ENCODE measurements at regions not wholly inside any gene's neighbourhood (a gene's known extent, or its start where the extent isn't known, plus 50 kb on each side); places are given as distances from the start of the nearest gene placed in this dataset.

- ChIA-PET CTCF (no interaction called here), POLR2A (no interaction called here)
- no peak for TF ChIP-seq ZNF423 (tag by site-specific recombination; IDR thresholded peaks at IDR 0.05)
- TF ChIP-seq ZEB2 (tag by site-specific recombination; IDR thresholded peaks at IDR 0.05), result no peak
- no peak for TF ChIP-seq ZNF513 (tag by site-specific recombination; IDR thresholded peaks at IDR 0.05)
- no peak for TF ChIP-seq ZNF837 (tag by site-specific recombination; IDR thresholded peaks at IDR 0.05)
- TF ChIP-seq ZNF19 (tag by site-specific recombination; IDR thresholded peaks at IDR 0.05; ENCODE audit: low read depth), result no peak
- no peak for TF ChIP-seq ZNF211 (tag by site-specific recombination; IDR thresholded peaks at IDR 0.05; ENCODE audit: low read depth)
- TF ChIP-seq, protein P1, sequence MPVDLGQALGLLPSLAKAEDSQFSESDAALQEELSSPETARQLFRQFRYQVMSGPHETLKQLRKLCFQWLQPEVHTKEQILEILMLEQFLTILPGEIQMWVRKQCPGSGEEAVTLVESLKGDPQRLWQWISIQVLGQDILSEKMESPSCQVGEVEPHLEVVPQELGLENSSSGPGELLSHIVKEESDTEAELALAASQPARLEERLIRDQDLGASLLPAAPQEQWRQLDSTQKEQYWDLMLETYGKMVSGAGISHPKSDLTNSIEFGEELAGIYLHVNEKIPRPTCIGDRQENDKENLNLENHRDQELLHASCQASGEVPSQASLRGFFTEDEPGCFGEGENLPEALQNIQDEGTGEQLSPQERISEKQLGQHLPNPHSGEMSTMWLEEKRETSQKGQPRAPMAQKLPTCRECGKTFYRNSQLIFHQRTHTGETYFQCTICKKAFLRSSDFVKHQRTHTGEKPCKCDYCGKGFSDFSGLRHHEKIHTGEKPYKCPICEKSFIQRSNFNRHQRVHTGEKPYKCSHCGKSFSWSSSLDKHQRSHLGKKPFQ (tag by site-specific recombination; IDR thresholded peaks at IDR 0.05), result no peak
- no peak for TF ChIP-seq ZNF791 (tag by site-specific recombination; IDR thresholded peaks at IDR 0.05)
- TF ChIP-seq ZNF610 (tag by site-specific recombination; IDR thresholded peaks at IDR 0.05; ENCODE audit: borderline replicate concordance), result no peak
- TF ChIP-seq, protein P2, sequence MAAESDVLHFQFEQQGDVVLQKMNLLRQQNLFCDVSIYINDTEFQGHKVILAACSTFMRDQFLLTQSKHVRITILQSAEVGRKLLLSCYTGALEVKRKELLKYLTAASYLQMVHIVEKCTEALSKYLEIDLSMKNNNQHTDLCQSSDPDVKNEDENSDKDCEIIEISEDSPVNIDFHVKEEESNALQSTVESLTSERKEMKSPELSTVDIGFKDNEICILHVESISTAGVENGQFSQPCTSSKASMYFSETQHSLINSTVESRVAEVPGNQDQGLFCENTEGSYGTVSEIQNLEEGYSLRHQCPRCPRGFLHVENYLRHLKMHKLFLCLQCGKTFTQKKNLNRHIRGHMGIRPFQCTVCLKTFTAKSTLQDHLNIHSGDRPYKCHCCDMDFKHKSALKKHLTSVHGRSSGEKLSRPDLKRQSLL (tag by site-specific recombination; IDR thresholded peaks at IDR 0.05), result no peak
- no peak for TF ChIP-seq GLIS1 (tag by site-specific recombination; IDR thresholded peaks at IDR 0.05)
- TF ChIP-seq SCRT2 (tag by site-specific recombination; IDR thresholded peaks at IDR 0.05), result no peak
- no peak for TF ChIP-seq ZBTB1 (tag by site-specific recombination; IDR thresholded peaks at IDR 0.05)
- no peak for TF ChIP-seq ZNF398 (tag by site-specific recombination; IDR thresholded peaks at IDR 0.05)
- TF ChIP-seq, protein P3, sequence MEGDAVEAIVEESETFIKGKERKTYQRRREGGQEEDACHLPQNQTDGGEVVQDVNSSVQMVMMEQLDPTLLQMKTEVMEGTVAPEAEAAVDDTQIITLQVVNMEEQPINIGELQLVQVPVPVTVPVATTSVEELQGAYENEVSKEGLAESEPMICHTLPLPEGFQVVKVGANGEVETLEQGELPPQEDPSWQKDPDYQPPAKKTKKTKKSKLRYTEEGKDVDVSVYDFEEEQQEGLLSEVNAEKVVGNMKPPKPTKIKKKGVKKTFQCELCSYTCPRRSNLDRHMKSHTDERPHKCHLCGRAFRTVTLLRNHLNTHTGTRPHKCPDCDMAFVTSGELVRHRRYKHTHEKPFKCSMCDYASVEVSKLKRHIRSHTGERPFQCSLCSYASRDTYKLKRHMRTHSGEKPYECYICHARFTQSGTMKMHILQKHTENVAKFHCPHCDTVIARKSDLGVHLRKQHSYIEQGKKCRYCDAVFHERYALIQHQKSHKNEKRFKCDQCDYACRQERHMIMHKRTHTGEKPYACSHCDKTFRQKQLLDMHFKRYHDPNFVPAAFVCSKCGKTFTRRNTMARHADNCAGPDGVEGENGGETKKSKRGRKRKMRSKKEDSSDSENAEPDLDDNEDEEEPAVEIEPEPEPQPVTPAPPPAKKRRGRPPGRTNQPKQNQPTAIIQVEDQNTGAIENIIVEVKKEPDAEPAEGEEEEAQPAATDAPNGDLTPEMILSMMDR (tag by site-specific recombination; IDR thresholded peaks at IDR 0.05), result no peak
- no peak for TF ChIP-seq FEZF1 (tag by site-specific recombination; IDR thresholded peaks at IDR 0.05)
- TF ChIP-seq ZNF324 (tag by site-specific recombination; IDR thresholded peaks at IDR 0.05), result no peak
- TF ChIP-seq, protein P4, sequence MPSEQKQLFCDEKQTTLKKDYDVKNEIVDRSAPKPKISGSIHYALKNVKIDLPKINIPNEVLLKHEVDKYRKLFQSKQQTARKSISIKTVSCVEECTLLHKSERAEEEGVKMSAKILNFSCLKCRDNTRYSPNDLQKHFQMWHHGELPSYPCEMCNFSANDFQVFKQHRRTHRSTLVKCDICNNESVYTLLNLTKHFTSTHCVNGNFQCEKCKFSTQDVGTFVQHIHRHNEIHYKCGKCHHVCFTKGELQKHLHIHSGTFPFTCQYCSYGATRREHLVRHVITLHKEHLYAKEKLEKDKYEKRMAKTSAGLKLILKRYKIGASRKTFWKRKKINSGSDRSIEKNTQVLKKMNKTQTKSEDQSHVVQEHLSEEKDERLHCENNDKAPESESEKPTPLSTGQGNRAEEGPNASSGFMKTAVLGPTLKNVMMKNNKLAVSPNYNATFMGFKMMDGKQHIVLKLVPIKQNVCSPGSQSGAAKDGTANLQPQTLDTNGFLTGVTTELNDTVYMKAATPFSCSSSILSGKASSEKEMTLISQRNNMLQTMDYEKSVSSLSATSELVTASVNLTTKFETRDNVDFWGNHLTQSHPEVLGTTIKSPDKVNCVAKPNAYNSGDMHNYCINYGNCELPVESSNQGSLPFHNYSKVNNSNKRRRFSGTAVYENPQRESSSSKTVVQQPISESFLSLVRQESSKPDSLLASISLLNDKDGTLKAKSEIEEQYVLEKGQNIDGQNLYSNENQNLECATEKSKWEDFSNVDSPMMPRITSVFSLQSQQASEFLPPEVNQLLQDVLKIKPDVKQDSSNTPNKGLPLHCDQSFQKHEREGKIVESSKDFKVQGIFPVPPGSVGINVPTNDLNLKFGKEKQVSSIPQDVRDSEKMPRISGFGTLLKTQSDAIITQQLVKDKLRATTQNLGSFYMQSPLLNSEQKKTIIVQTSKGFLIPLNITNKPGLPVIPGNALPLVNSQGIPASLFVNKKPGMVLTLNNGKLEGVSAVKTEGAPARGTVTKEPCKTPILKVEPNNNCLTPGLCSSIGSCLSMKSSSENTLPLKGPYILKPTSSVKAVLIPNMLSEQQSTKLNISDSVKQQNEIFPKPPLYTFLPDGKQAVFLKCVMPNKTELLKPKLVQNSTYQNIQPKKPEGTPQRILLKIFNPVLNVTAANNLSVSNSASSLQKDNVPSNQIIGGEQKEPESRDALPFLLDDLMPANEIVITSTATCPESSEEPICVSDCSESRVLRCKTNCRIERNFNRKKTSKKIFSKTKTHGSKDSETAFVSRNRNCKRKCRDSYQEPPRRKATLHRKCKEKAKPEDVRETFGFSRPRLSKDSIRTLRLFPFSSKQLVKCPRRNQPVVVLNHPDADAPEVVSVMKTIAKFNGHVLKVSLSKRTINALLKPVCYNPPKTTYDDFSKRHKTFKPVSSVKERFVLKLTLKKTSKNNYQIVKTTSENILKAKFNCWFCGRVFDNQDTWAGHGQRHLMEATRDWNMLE (tag by site-specific recombination; conservative IDR thresholded peaks at IDR 0.05; ENCODE audit: low read depth), result no peak
- no peaks in the 10 kb centered on the region for H3K36me3 ChIP-seq (ENCODE audit: control insufficient read depth in 2 of 2, insufficient read depth in 1 of 2, low read length in 2 of 2)
- no peak overlapping the region for H3K4me3 ChIP-seq (ENCODE audit: low read depth, low read length)
- H3K9me3 ChIP-seq (ENCODE audit: control insufficient read depth, insufficient read depth, low read depth, low read length), result no peaks in the 10 kb centered on the region
- no peaks in the 10 kb centered on the region for H3K4me1 ChIP-seq (ENCODE audit: control insufficient read depth, insufficient read depth, low read length)
- H3K27ac ChIP-seq (ENCODE audit: extremely low read depth, low read depth, low read length), result no peak overlapping the region
Measured at GRCh38 chr9:7608261-7608660, 191.3 kb downstream of the DMAC1 start.

Data from HEK293 (cell line).